Trophoblast cell (in vitro differentiated cells and primary cell): ENCODE measurements at regions not wholly inside any gene's neighbourhood (a gene's known extent, or its start where the extent isn't known, plus 50 kb on each side); places are given as distances from the start of the nearest gene placed in this dataset.

ENCODE experiments used
- DNase-seq, 2 donors: peaks; one replicate each; pipeline ENCODE4 v3.0.0-alpha.2; 2016
- H2AFZ ChIP-seq: 2 replicates; pipeline ENCODE4 v1.6.1; 2013; ENCODE audit warnings: low read length, moderate library complexity, mild to moderate bottlenecking; ENCODE audit not compliant: insufficient read depth, poor library complexity
- H2AK5ac ChIP-seq: 2 replicates; pipeline ENCODE4 v1.6.1; 2013; ENCODE audit warnings: mild to moderate bottlenecking, low read length
- H2BK120ac ChIP-seq: 2 replicates; pipeline ENCODE4 v1.6.1; 2013; ENCODE audit warnings: low read length, mild to moderate bottlenecking, moderate library complexity; ENCODE audit not compliant: insufficient read depth, poor library complexity
- H2BK12ac ChIP-seq: 2 replicates; pipeline ENCODE4 v1.6.1; 2013; ENCODE audit warnings: mild to moderate bottlenecking, low read length, moderate library complexity
- H2BK5ac ChIP-seq: 2 replicates; pipeline ENCODE4 v1.6.1; 2013; ENCODE audit warnings: low read length, low read depth, moderate library complexity, mild to moderate bottlenecking; ENCODE audit not compliant: poor library complexity
- H3K14ac ChIP-seq: 2 replicates; pipeline ENCODE4 v1.6.1; 2013; ENCODE audit warnings: mild to moderate bottlenecking, low read length
- H3K18ac ChIP-seq: 2 replicates; pipeline ENCODE4 v1.6.1; 2013; ENCODE audit warnings: mild to moderate bottlenecking, low read length
- H3K23ac ChIP-seq: 2 replicates; pipeline ENCODE4 v1.6.1; 2013; ENCODE audit warnings: low read length
- H3K27ac ChIP-seq: 2 replicates; pipeline ENCODE4 v1.5.1; 2013; ENCODE audit warnings: low read depth, mild to moderate bottlenecking, inconsistent platforms, low read length, moderate library complexity
- H3K27me3 ChIP-seq: 2 replicates; pipeline ENCODE4 v1.6.1; 2013; ENCODE audit warnings: inconsistent platforms, mild to moderate bottlenecking, low read length, moderate library complexity; ENCODE audit not compliant: insufficient read depth
- H3K36me3 ChIP-seq, 2 experiments: 1 replicate in 1 of 2; 2 replicates in 1 of 2; pipeline ENCODE4 v1.6.1; 2013; ENCODE audit warnings: low read length in 2 of 2, mild to moderate bottlenecking in 2 of 2, moderate library complexity in 1 of 2; ENCODE audit not compliant: insufficient read depth in 2 of 2, control insufficient read depth in 1 of 2
- H3K4ac ChIP-seq: 2 replicates; pipeline ENCODE4 v1.6.1; 2013; ENCODE audit warnings: low read depth, mild to moderate bottlenecking, low read length, moderate library complexity
- H3K4me1 ChIP-seq, 2 experiments: 1 replicate in 1 of 2; 2 replicates in 1 of 2; pipeline ENCODE4 v1.6.1; 2013; ENCODE audit warnings: low read length in 2 of 2, mild to moderate bottlenecking in 2 of 2, moderate library complexity in 1 of 2; ENCODE audit not compliant: insufficient read depth in 2 of 2, control insufficient read depth in 1 of 2
- H3K4me2 ChIP-seq: 2 replicates; pipeline ENCODE4 v1.6.1; 2013; ENCODE audit warnings: inconsistent platforms, mild to moderate bottlenecking, low read length, moderate library complexity
- H3K4me3 ChIP-seq: 2 replicates; pipeline ENCODE4 v1.5.1; 2013; ENCODE audit warnings: mild to moderate bottlenecking, low read depth, low read length, inconsistent platforms
- H3K79me1 ChIP-seq: one replicate; pipeline ENCODE4 v1.6.1; 2013; ENCODE audit warnings: low read length
- H3K79me2 ChIP-seq: 2 replicates; pipeline ENCODE4 v1.6.1; 2013; ENCODE audit warnings: low read length, mild to moderate bottlenecking; ENCODE audit not compliant: control insufficient read depth, insufficient read depth, poor library complexity
- H3K9ac ChIP-seq: 2 replicates; pipeline ENCODE4 v1.6.1; 2013; ENCODE audit warnings: mild to moderate bottlenecking, low read length
- H3K9me3 ChIP-seq: 2 replicates; pipeline ENCODE4 v1.6.1; 2013; ENCODE audit warnings: low read depth, mild to moderate bottlenecking, control low read depth, inconsistent platforms, low read length; ENCODE audit not compliant: insufficient read depth
- H4K12ac ChIP-seq: 2 replicates; pipeline ENCODE4 v1.6.1; 2013; ENCODE audit warnings: low read depth, mild to moderate bottlenecking, low read length, moderate library complexity
- H4K8ac ChIP-seq: 2 replicates; pipeline ENCODE4 v1.6.1; 2013; ENCODE audit warnings: low read depth, mild to moderate bottlenecking, low read length, moderate library complexity
- H4K91ac ChIP-seq: one replicate; pipeline ENCODE4 v1.6.1; 2013; ENCODE audit warnings: low read depth, mild to moderate bottlenecking, low read length, moderate library complexity
- WGBS: extraction: QIAGEN DNeasy Blood & Tissue Kit; methylation state at CpG from one replicate; pipeline ENCODE4 v1.1.7; 2013; ENCODE audit warnings: missing lambda C conversion rate; ENCODE audit not compliant: insufficient read length, insufficient coverage; ENCODE audit errors: extremely low coverage; 5-methylcytosine and 5-hydroxymethylcytosine counted together

DNA sequence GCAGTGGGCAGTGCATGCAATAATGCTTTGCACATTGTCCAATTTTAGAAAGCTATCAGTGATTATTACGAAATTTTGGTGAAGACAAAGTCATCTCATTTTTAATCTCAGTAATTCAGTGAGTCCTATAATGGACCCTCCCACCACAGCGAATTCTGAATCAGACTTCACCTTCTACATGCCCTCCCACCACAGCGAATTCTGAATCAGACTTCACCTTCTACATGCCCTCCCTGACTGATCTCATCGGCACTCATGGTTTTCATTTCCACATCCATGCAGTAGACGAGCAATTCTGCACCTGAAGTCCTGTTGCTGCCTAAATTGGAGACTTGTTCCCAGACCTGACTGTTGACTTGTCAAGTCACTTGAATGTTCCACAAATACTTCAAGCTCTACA, 522.3 kb downstream of the EIPR1 start:
- H3K4me3 ChIP-seq = no peak overlapping the region
- no peaks in the 10 kb centered on the region for H3K79me1 ChIP-seq
- H3K18ac ChIP-seq = no peak overlapping the region
- H2AK5ac ChIP-seq = no peak overlapping the region
- H3K36me3 ChIP-seq = no peaks in the 10 kb centered on the region
- no peaks in the 10 kb centered on the region for H3K27me3 ChIP-seq
- no peak overlapping the region for H4K12ac ChIP-seq
- H3K23ac ChIP-seq = no peak overlapping the region
- no peak overlapping the region for H3K27ac ChIP-seq
- no peak overlapping the region for H2AFZ ChIP-seq
- H2BK12ac ChIP-seq = no peak overlapping the region
- no peak overlapping the region for H4K91ac ChIP-seq
- no peak overlapping the region for H3K4me2 ChIP-seq
- H3K9me3 ChIP-seq = peaks cover 3% of the 10 kb centered on the region
- H4K8ac ChIP-seq = no peak overlapping the region
- no CpG with 5 or more reads among the region's 5 CpGs for WGBS
- H3K4me1 ChIP-seq = no peaks in the 10 kb centered on the region
- no peak overlapping the region for H3K14ac ChIP-seq
- H2BK120ac ChIP-seq = no peak overlapping the region
- no peaks in the 10 kb centered on the region for H3K79me2 ChIP-seq
- DNase-seq = no peak
- no peak overlapping the region for H3K4ac ChIP-seq
- H2BK5ac ChIP-seq = no peak overlapping the region
- H3K9ac ChIP-seq = no peak overlapping the region

DNA sequence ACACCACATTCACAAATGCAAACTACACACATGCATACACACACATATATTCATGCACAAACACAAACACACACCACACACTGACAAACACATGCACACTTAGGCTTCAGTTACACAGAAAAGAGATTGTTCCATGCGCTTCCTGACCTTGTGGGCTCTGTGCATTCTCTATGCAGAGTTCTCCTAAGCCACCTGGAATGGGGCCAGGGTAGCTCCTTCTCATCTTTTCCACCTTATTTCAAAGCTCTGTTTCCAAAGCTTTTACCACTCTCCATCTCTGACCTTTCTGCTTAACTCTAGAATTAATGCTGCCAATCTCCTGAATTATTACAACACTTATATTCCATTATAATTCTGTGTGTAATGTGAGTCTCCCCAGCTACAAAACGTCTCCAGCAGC, 522.3 kb upstream of the MYT1L start:
- Histone ChIP-seq H4K12ac (no peak overlapping the region), H3K27ac (no peak overlapping the region), H2BK120ac (no peak overlapping the region), H3K23ac (no peak overlapping the region), H3K36me3 (no peaks in the 10 kb centered on the region), H4K91ac (no peak overlapping the region), H3K79me2 (no peaks in the 10 kb centered on the region), H3K9me3 (no peaks in the 10 kb centered on the region), H3K18ac (no peak overlapping the region), H3K27me3 (no peaks in the 10 kb centered on the region), H2BK12ac (no peak overlapping the region), H3K4me3 (no peak overlapping the region), H3K4ac (no peak overlapping the region), H3K9ac (no peak overlapping the region), H3K79me1 (no peaks in the 10 kb centered on the region), H4K8ac (no peak overlapping the region), H3K4me2 (no peak overlapping the region), H2BK5ac (no peak overlapping the region), H3K4me1 (no peaks in the 10 kb centered on the region), H3K14ac (no peak overlapping the region), H2AFZ (no peak overlapping the region), H2AK5ac (no peak overlapping the region)
- DNase-seq = no peak
- no CpG with 5 or more reads among the region's 2 CpGs for WGBS

DNA sequence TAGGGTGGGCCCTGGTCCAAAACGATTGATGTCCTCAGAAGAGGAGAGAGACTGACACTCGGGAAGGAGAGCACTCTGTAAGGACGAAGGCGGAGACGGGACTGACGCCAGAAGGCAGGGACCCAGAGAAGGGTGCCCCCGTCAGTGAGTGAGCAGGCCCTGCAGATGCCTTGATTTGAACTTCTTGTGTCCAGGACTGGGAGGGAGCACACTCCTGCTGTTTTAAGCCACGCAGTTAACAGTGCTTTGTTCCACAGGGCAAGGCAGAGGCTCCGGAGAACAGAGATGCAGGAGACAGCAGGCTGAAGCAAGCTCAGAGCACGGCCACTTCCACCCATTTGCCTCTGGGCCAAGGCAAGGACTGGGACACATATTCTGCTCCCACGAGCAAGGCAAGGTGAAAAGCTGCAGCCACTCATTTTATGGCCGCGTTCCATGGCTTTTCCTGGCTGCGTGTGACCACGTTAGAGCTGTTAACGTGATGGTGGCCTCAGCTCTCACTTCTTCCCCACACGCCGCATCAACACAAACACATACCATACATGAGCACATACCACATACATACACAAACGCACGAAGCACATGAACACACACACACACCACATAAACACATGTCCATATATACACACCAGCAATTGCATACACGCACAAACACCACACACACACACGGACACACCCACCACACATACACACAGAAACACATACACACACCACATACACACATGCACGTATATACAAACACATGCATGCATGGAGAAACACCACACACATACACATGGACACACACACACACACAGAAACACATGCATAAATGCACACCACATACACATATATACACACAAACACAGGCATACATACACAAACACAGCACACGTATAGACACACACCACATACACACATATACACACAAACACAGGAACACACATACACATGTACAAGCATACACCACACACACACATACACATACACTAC, 521.0 kb upstream of the MYT1L start:
- Histone ChIP-seq H4K91ac (no peak overlapping the region), H4K12ac (no peak overlapping the region), H2BK120ac (no peak overlapping the region), H3K36me3 (no peaks in the 10 kb centered on the region), H3K27me3 (no peaks in the 10 kb centered on the region), H3K79me2 (no peaks in the 10 kb centered on the region), H3K4me3 (peak overlapping the region; percentile 10), H3K4me2 (no peak overlapping the region), H3K14ac (no peak overlapping the region), H2AK5ac (no peak overlapping the region), H3K18ac (no peak overlapping the region), H3K27ac (no peak overlapping the region), H3K79me1 (no peaks in the 10 kb centered on the region), H2BK12ac (no peak overlapping the region), H3K9me3 (peaks cover 3% of the 10 kb centered on the region), H3K4me1 (no peaks in the 10 kb centered on the region), H2BK5ac (no peak overlapping the region), H3K9ac (no peak overlapping the region), H3K4ac (no peak overlapping the region), H4K8ac (no peak overlapping the region), H3K23ac (no peak overlapping the region), H2AFZ (no peak overlapping the region)
- 100% methylated on average over 3 of the region's 24 CpGs for WGBS
- no peak for DNase-seq

DNA sequence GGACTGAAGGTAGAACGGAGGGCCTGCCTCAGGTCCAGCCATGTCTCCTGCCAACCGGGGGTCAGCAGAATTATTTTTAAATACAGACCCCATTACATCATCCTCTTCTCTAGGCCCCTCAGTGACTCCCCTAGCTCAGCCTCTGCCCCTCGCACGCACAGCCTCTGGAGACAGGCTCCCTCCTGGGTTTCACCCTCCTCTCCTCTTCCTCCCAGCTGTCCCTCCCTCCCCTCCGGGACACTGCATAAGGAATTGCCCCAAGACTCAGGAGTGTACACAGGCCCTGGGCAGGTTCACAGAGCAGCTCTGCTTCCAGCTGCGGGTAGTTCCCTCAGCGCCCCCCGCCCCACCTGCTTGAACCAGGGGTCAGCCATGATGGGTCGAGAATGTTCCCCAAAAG, 520.2 kb upstream of the MYT1L start:
- H3K18ac ChIP-seq = no peak overlapping the region
- no peak overlapping the region for H4K12ac ChIP-seq
- no peak overlapping the region for H3K23ac ChIP-seq
- WGBS = no CpG with 5 or more reads among the region's 9 CpGs
- H2BK120ac ChIP-seq = no peak overlapping the region
- peaks cover 3% of the 10 kb centered on the region for H3K9me3 ChIP-seq
- H3K36me3 ChIP-seq = no peaks in the 10 kb centered on the region
- no peaks in the 10 kb centered on the region for H3K79me2 ChIP-seq
- H3K27ac ChIP-seq = no peak overlapping the region
- H3K4me3 ChIP-seq = no peak overlapping the region
- H2BK5ac ChIP-seq = no peak overlapping the region
- no peak overlapping the region for H4K8ac ChIP-seq
- no peak overlapping the region for H2AFZ ChIP-seq
- H4K91ac ChIP-seq = no peak overlapping the region
- H3K4me2 ChIP-seq = no peak overlapping the region
- no peak overlapping the region for H3K9ac ChIP-seq
- H3K14ac ChIP-seq = no peak overlapping the region
- H3K4me1 ChIP-seq = no peaks in the 10 kb centered on the region
- no peak overlapping the region for H3K4ac ChIP-seq
- DNase-seq = no peak
- H2AK5ac ChIP-seq = no peak overlapping the region
- H3K27me3 ChIP-seq = no peaks in the 10 kb centered on the region
- H3K79me1 ChIP-seq = no peaks in the 10 kb centered on the region
- H2BK12ac ChIP-seq = no peak overlapping the region
